D721Med (cell line): ENCODE measurements at regions not wholly inside any gene's neighbourhood (a gene's known extent, or its start where the extent isn't known, plus 50 kb on each side); places are given as distances from the start of the nearest gene placed in this dataset.

Experiments used
- DNase-seq: peaks from one replicate; pipeline ENCODE4 v3.0.0; 2011; ENCODE audit warnings: low spot score; ENCODE audit not compliant: insufficient read length
- FAIRE-seq: peaks from 2 replicates; lab custom pipeline; 2011; peaks lifted over from hg19 to GRCh38; lab: Jason Lieb, UNC
- CTCF ChIP-seq: IDR thresholded peaks from 2 replicates; pipeline ENCODE4 v1.5.1; 2012; ENCODE audit warnings: mild to moderate bottlenecking, control low read depth; ENCODE audit not compliant: insufficient read depth; ENCODE audit errors: missing control alignments

- DNase-seq (no peak), FAIRE-seq (no peak)
- TF ChIP-seq CTCF: no peak
Measured at GRCh38 chr15:70243686-70244540, 146.2 kb upstream of the TLE3 start.

GRCh38 chr15:70242951-70243685 is 145.4 kb upstream of the TLE3 start:
- no peak for TF ChIP-seq CTCF
- FAIRE-seq: no peak
- no peak for DNase-seq

- FAIRE-seq (no peak), DNase-seq (no peak)
- no peak for TF ChIP-seq CTCF
Measured at GRCh38 chr15:70241561-70242320, 144.0 kb upstream of the TLE3 start.

GRCh38 chr15:70240820-70241430 is 143.2 kb upstream of the TLE3 start:
- TF ChIP-seq CTCF: no peak
- FAIRE-seq (no peak), DNase-seq (no peak)

GRCh38 chr15:70240082-70240481 is 142.4 kb upstream of the TLE3 start:
- no peak for FAIRE-seq
- no peak for TF ChIP-seq CTCF
- no peak for DNase-seq

- no peak for TF ChIP-seq CTCF
- FAIRE-seq: no peak
- DNase-seq: no peak
Measured at GRCh38 chr15:70238917-70239316, 141.2 kb upstream of the TLE3 start.
